Globus pallidus (tissue), 1 donor: ENCODE measurements at regions not wholly inside any gene's neighbourhood (a gene's known extent, or its start where the extent isn't known, plus 50 kb on each side); places are given as distances from the start of the nearest gene placed in this dataset.

Experiments
- DNase-seq: peaks from one replicate; pipeline ENCODE4 v3.0.0-alpha.2; 2015; ENCODE audit warnings: low spot score

- no peak for DNase-seq
Measured at GRCh38 chr4:106767991-106768390, 268.1 kb downstream of the DKK2 start.

- DNase-seq, result no peak
Measured at GRCh38 chr4:106766519-106766918, 269.6 kb downstream of the DKK2 start.

GRCh38 chr4:106764774-106765173 is 271.3 kb downstream of the DKK2 start:
- DNase-seq, result no peak

GRCh38 chr4:106762666-106763443 is 273.3 kb downstream of the DKK2 start:
- peak; percentile 6 for DNase-seq

GRCh38 chr4:106753426-106753825 is 282.7 kb downstream of the DKK2 start:
- no peak for DNase-seq

GRCh38 chr4:106746451-106746850 is 289.7 kb downstream of the DKK2 start:
- no peak for DNase-seq

- no peak for DNase-seq
Measured at GRCh38 chr4:106738121-106738520, 298.0 kb downstream of the DKK2 start.

- DNase-seq, result no peak
Measured at GRCh38 chr4:106718548-106718947, 317.6 kb downstream of the DKK2 start.

- DNase-seq, result no peak
Measured at GRCh38 chr4:106717091-106717490, 319.0 kb downstream of the DKK2 start.

- no peak for DNase-seq
Measured at GRCh38 chr4:106715825-106716224, 320.3 kb downstream of the DKK2 start.

GRCh38 chr4:106708464-106708816 is 327.7 kb downstream of the DKK2 start:
- DNase-seq, result peak; percentile 4

- DNase-seq, result peak; percentile 26
Measured at GRCh38 chr4:106707776-106708463, 328.2 kb downstream of the DKK2 start.

- no peak for DNase-seq
Measured at GRCh38 chr4:106704253-106704870, 331.8 kb downstream of the DKK2 start.

GRCh38 chr4:106700321-106700720 is 331.7 kb upstream of the GIMD1 start:
- no peak for DNase-seq

- DNase-seq, result no peak
Measured at GRCh38 chr4:106698621-106699195, 330.1 kb upstream of the GIMD1 start.

GRCh38 chr4:106695501-106696262 is 327.1 kb upstream of the GIMD1 start:
- DNase-seq, result no peak

- DNase-seq, result peak; percentile 10
Measured at GRCh38 chr4:106694232-106694631, 325.7 kb upstream of the GIMD1 start.

GRCh38 chr4:106691749-106692148 is 323.2 kb upstream of the GIMD1 start:
- DNase-seq, result no peak

GRCh38 chr4:106690487-106690886 is 321.9 kb upstream of the GIMD1 start:
- DNase-seq, result no peak

- DNase-seq, result no peak
Measured at GRCh38 chr4:106687026-106687425, 318.4 kb upstream of the GIMD1 start.

GRCh38 chr4:106681381-106681921 is 312.9 kb upstream of the GIMD1 start:
- DNase-seq, result no peak

GRCh38 chr4:106679063-106679462 is 310.5 kb upstream of the GIMD1 start:
- peak; percentile 8 for DNase-seq
